ENCODE measurements at regions not wholly inside any gene's neighbourhood (a gene's known extent, or its start where the extent isn't known, plus 50 kb on each side); places are given as distances from the start of the nearest gene placed in this dataset.

- ATAC-seq = no peak
- in situ Hi-C loops (cut with HindIII; ENCODE audit: low pct_unique_long_range_greater_than_20kb, low sequenced_read_pairs) (no loop called here), intact Hi-C loops (cut with micrococcal nuclease; ENCODE audit: unreplicated experiment) (no loop called here)
- ChIA-PET CTCF (no interaction called here), POLR2A (no interaction called here)
- H3K4me1 ChIP-seq (ENCODE audit: control insufficient read depth, insufficient read depth, low read length) = no peaks in the 10 kb centered on the region
- no peak overlapping the region for H3K4me3 ChIP-seq (ENCODE audit: low read depth in 2 of 2, low read length in 2 of 2)
- no peak for DNase-seq (ENCODE audit: low read depth, low spot score)
- no peak overlapping the region for H3K27ac ChIP-seq (ENCODE audit: low read length)
- BruUV-seq (replicated peaks) = no TSS peak
- H3K36me3 ChIP-seq (ENCODE audit: control insufficient read depth, insufficient read depth, low read length) = no peaks in the 10 kb centered on the region
- H3K9me3 ChIP-seq (ENCODE audit: control insufficient read depth, insufficient read depth, low read depth, low read length) = no peaks in the 10 kb centered on the region
- no peak for TF ChIP-seq CTCF (IDR thresholded peaks at IDR 0.05)
- H3K27me3 ChIP-seq (ENCODE audit: control insufficient read depth, insufficient read depth, low read length) = no peaks in the 10 kb centered on the region
Measured at GRCh38 chr2:145875016-145875415, 1355.1 kb upstream of the ZEB2 start.

- intact Hi-C loops (cut with micrococcal nuclease; ENCODE audit: unreplicated experiment) = no loop called here
- H3K27ac ChIP-seq (ENCODE audit: low read length) = no peak overlapping the region
- no peak for DNase-seq (ENCODE audit: low read depth, low spot score)
- no peak for ATAC-seq
- no TSS peak for BruUV-seq (replicated peaks)
- H3K9me3 ChIP-seq (ENCODE audit: control insufficient read depth, insufficient read depth, low read depth, low read length) = no peaks in the 10 kb centered on the region
- H3K36me3 ChIP-seq (ENCODE audit: control insufficient read depth, insufficient read depth, low read length) = no peaks in the 10 kb centered on the region
- ChIA-PET CTCF (no interaction called here), POLR2A (no interaction called here)
- H3K27me3 ChIP-seq (ENCODE audit: control insufficient read depth, insufficient read depth, low read length) = no peaks in the 10 kb centered on the region
- H3K4me3 ChIP-seq (ENCODE audit: low read depth in 2 of 2, low read length in 2 of 2) = no peak overlapping the region
- no peak for TF ChIP-seq TCF7L2 (IDR thresholded peaks at IDR 0.05; ENCODE audit: low read depth, low read length)
- no peak for TF ChIP-seq POLR2AphosphoS5 (IDR thresholded peaks at IDR 0.05; ENCODE audit: low read depth, low read length)
- TF ChIP-seq CTCF (IDR thresholded peaks at IDR 0.05) = no peak
- TF ChIP-seq REST (IDR thresholded peaks at IDR 0.05; ENCODE audit: insufficient read depth in 1 of 2, low read depth in 2 of 2, low read length in 1 of 2) = no peak
- no peak for TF ChIP-seq SIN3A (IDR thresholded peaks at IDR 0.05; ENCODE audit: borderline replicate concordance, insufficient read depth, low read depth, low read length)
- in situ Hi-C loops (cut with HindIII; ENCODE audit: low pct_unique_long_range_greater_than_20kb, low sequenced_read_pairs) = no loop called here
- no peaks in the 10 kb centered on the region for H3K4me1 ChIP-seq (ENCODE audit: control insufficient read depth, insufficient read depth, low read length)
Measured at GRCh38 chr2:145874466-145874865, 1354.5 kb upstream of the ZEB2 start.

- ChIA-PET CTCF (no interaction called here), POLR2A (no interaction called here)
- Histone ChIP-seq H3K27me3 (ENCODE audit: control insufficient read depth, insufficient read depth, low read length) (no peaks in the 10 kb centered on the region), H3K4me3 (ENCODE audit: low read depth in 2 of 2, low read length in 2 of 2) (no peak overlapping the region), H3K36me3 (ENCODE audit: control insufficient read depth, insufficient read depth, low read length) (no peaks in the 10 kb centered on the region), H3K4me1 (ENCODE audit: control insufficient read depth, insufficient read depth, low read length) (no peaks in the 10 kb centered on the region), H3K9me3 (ENCODE audit: control insufficient read depth, insufficient read depth, low read depth, low read length) (no peaks in the 10 kb centered on the region), H3K27ac (ENCODE audit: low read length) (no peak overlapping the region)
- in situ Hi-C loops (cut with HindIII; ENCODE audit: low pct_unique_long_range_greater_than_20kb, low sequenced_read_pairs) = no loop called here
- no peak for ATAC-seq
- DNase-seq (ENCODE audit: low read depth, low spot score) = no peak
- TF ChIP-seq POLR2AphosphoS5 (IDR thresholded peaks at IDR 0.05; ENCODE audit: low read depth, low read length) = no peak
- TF ChIP-seq SIN3A (IDR thresholded peaks at IDR 0.05; ENCODE audit: borderline replicate concordance, insufficient read depth, low read depth, low read length) = no peak
- TF ChIP-seq TCF7L2 (IDR thresholded peaks at IDR 0.05; ENCODE audit: low read depth, low read length) = no peak
- no peak for TF ChIP-seq REST (IDR thresholded peaks at IDR 0.05; ENCODE audit: insufficient read depth in 1 of 2, low read depth in 2 of 2, low read length in 1 of 2)
- TF ChIP-seq CTCF (IDR thresholded peaks at IDR 0.05) = no peak
- BruUV-seq (replicated peaks) = no TSS peak
- intact Hi-C loops (cut with micrococcal nuclease; ENCODE audit: unreplicated experiment) = no loop called here
Measured at GRCh38 chr2:145864501-145864900, 1344.6 kb upstream of the ZEB2 start.
